Mesendoderm (in vitro differentiated cells): ENCODE measurements at regions not wholly inside any gene's neighbourhood (a gene's known extent, or its start where the extent isn't known, plus 50 kb on each side); places are given as distances from the start of the nearest gene placed in this dataset.

Experiments used
- DNase-seq: peaks from one replicate; pipeline ENCODE4 v3.0.0; 2013
- H2AK5ac ChIP-seq: 2 replicates; pipeline ENCODE4 v1.6.1; 2013; ENCODE audit warnings: low read length, inconsistent platforms
- H2BK120ac ChIP-seq: 2 replicates; pipeline ENCODE4 v1.6.1; 2013; ENCODE audit warnings: low read depth, mild to moderate bottlenecking, low read length, moderate library complexity, mixed read lengths
- H2BK15ac ChIP-seq: replicated peaks from 2 replicates; pipeline ENCODE4 v1.6.1; 2013; ENCODE audit warnings: low read depth, mild to moderate bottlenecking, moderate library complexity
- H2BK5ac ChIP-seq: 2 replicates; pipeline ENCODE4 v1.6.1; 2013; ENCODE audit warnings: low read length, inconsistent platforms
- H3K18ac ChIP-seq: 2 replicates; pipeline ENCODE4 v1.6.1; 2013; ENCODE audit warnings: mild to moderate bottlenecking, low read length, mixed read lengths
- H3K23ac ChIP-seq: one replicate; pipeline ENCODE4 v1.6.1; 2013; ENCODE audit warnings: low read length
- H3K27ac ChIP-seq: 2 replicates; pipeline ENCODE4 v1.5.1; 2013; ENCODE audit warnings: low read depth, mild to moderate bottlenecking, inconsistent platforms, low read length, moderate library complexity
- H3K27me3 ChIP-seq: 2 replicates; pipeline ENCODE4 v1.6.1; 2013; ENCODE audit warnings: low read length, control low read depth, mild to moderate bottlenecking, inconsistent platforms; ENCODE audit not compliant: insufficient read depth, poor library complexity
- H3K36me3 ChIP-seq: 2 replicates; pipeline ENCODE4 v1.6.1; 2013; ENCODE audit warnings: low read length, inconsistent platforms; ENCODE audit not compliant: control insufficient read depth, insufficient read depth
- H3K4ac ChIP-seq: one replicate; pipeline ENCODE4 v1.6.1; 2013; ENCODE audit warnings: low read depth, mild to moderate bottlenecking, low read length, moderate library complexity
- H3K4me1 ChIP-seq: 2 replicates; pipeline ENCODE4 v1.6.1; 2013; ENCODE audit warnings: low read depth, low read length, inconsistent platforms; ENCODE audit not compliant: control insufficient read depth
- H3K4me2 ChIP-seq: 2 replicates; pipeline ENCODE4 v1.6.1; 2013; ENCODE audit warnings: low read length
- H3K4me3 ChIP-seq: 2 replicates; pipeline ENCODE4 v1.5.1; 2013; ENCODE audit warnings: mild to moderate bottlenecking, low read length
- H3K56ac ChIP-seq: one replicate; pipeline ENCODE4 v1.6.1; 2013; ENCODE audit warnings: low read length
- H3K79me1 ChIP-seq: 2 replicates; pipeline ENCODE4 v1.6.1; 2013; ENCODE audit warnings: low read length, inconsistent platforms
- H3K79me2 ChIP-seq: 2 replicates; pipeline ENCODE4 v1.6.1; 2013; ENCODE audit warnings: mild to moderate bottlenecking, low read length; ENCODE audit not compliant: control insufficient read depth, insufficient read depth
- H3K9ac ChIP-seq: 2 replicates; pipeline ENCODE4 v1.6.1; 2013; ENCODE audit warnings: low read length, inconsistent platforms
- H4K5ac ChIP-seq: one replicate; pipeline ENCODE4 v1.6.1; 2013; ENCODE audit warnings: low read length
- H4K8ac ChIP-seq: one replicate; pipeline ENCODE4 v1.6.1; 2013; ENCODE audit warnings: low read depth, mild to moderate bottlenecking, control low read depth, low read length, moderate library complexity
- WGBS: extraction: QIAGEN DNeasy Blood & Tissue Kit; methylation state at CpG from one replicate; pipeline ENCODE4 v1.1.7; 2013; ENCODE audit warnings: low lambda C conversion rate, missing lambda C conversion rate; ENCODE audit not compliant: insufficient coverage; ENCODE audit errors: extremely low coverage; 5-methylcytosine and 5-hydroxymethylcytosine counted together

GRCh38 chr15:70519616-70520015 lies 243.7 kb downstream of the UACA start:
- no peaks in the 10 kb centered on the region for H3K36me3 ChIP-seq

GRCh38 chr15:70519004-70519365 lies 244.4 kb downstream of the UACA start:
- H3K27me3 ChIP-seq = no peaks in the 10 kb centered on the region
- no peaks in the 10 kb centered on the region for H3K79me2 ChIP-seq
- no peaks in the 10 kb centered on the region for H3K4me1 ChIP-seq
- DNase-seq = no peak
- no peak overlapping the region for H3K4me3 ChIP-seq
- H2BK120ac ChIP-seq = no peak overlapping the region
- no peak overlapping the region for H2AK5ac ChIP-seq
- no peak overlapping the region for H2BK15ac ChIP-seq
- H3K23ac ChIP-seq = no peak overlapping the region
- H3K36me3 ChIP-seq = no peaks in the 10 kb centered on the region
- no peak overlapping the region for H3K56ac ChIP-seq
- no peak overlapping the region for H2BK5ac ChIP-seq
- no CpG with 5 or more reads among the region's 6 CpGs for WGBS
- no peaks in the 10 kb centered on the region for H3K79me1 ChIP-seq
- no peak overlapping the region for H3K4me2 ChIP-seq
- H3K9ac ChIP-seq = no peak overlapping the region
- H3K18ac ChIP-seq = no peak overlapping the region
- no peak overlapping the region for H4K5ac ChIP-seq
- H3K27ac ChIP-seq = no peak overlapping the region
- no peak overlapping the region for H4K8ac ChIP-seq
- no peak overlapping the region for H3K4ac ChIP-seq

More at GRCh38 chr15:70519616-70520015, 243.7 kb downstream of the UACA start:
- no CpG with 5 or more reads among the region's 3 CpGs for WGBS
- Histone ChIP-seq H3K4ac (no peak overlapping the region), H3K23ac (no peak overlapping the region), H3K4me1 (no peaks in the 10 kb centered on the region), H3K4me2 (no peak overlapping the region), H4K5ac (no peak overlapping the region), H3K56ac (no peak overlapping the region), H3K79me1 (no peaks in the 10 kb centered on the region), H3K18ac (no peak overlapping the region), H2AK5ac (no peak overlapping the region), H2BK120ac (no peak overlapping the region), H2BK15ac (no peak overlapping the region), H2BK5ac (no peak overlapping the region), H3K4me3 (no peak overlapping the region), H3K27ac (no peak overlapping the region), H3K9ac (no peak overlapping the region), H3K27me3 (no peaks in the 10 kb centered on the region), H3K79me2 (no peaks in the 10 kb centered on the region), H4K8ac (no peak overlapping the region)
- DNase-seq = no peak

- H3K56ac ChIP-seq = no peak overlapping the region
- no peaks in the 10 kb centered on the region for H3K4me1 ChIP-seq
- H3K9ac ChIP-seq = no peak overlapping the region
- no peak overlapping the region for H3K18ac ChIP-seq
- no peak overlapping the region for H2BK15ac ChIP-seq
- H3K23ac ChIP-seq = no peak overlapping the region
- H3K79me2 ChIP-seq = no peaks in the 10 kb centered on the region
- no peak overlapping the region for H3K4ac ChIP-seq
- no peaks in the 10 kb centered on the region for H3K79me1 ChIP-seq
- no peak overlapping the region for H2BK5ac ChIP-seq
- H4K5ac ChIP-seq = no peak overlapping the region
- no peak overlapping the region for H2BK120ac ChIP-seq
- no peak overlapping the region for H3K27ac ChIP-seq
- H3K27me3 ChIP-seq = no peaks in the 10 kb centered on the region
- DNase-seq = no peak
- H4K8ac ChIP-seq = no peak overlapping the region
- H3K4me3 ChIP-seq = no peak overlapping the region
- H3K36me3 ChIP-seq = no peaks in the 10 kb centered on the region
- WGBS = no CpG with 5 or more reads among the region's 11 CpGs
- H3K4me2 ChIP-seq = no peak overlapping the region
- H2AK5ac ChIP-seq = no peak overlapping the region
These were observed 245.0 kb downstream of the UACA start for GRCh38 chr15:70518201-70519003.

GRCh38 chr15:70517194-70517590 lies 246.2 kb downstream of the UACA start:
- no peak overlapping the region for H4K5ac ChIP-seq
- no peak overlapping the region for H2BK120ac ChIP-seq
- H3K79me1 ChIP-seq = no peaks in the 10 kb centered on the region
- H2AK5ac ChIP-seq = no peak overlapping the region
- DNase-seq = no peak
- H2BK15ac ChIP-seq = no peak overlapping the region
- no peaks in the 10 kb centered on the region for H3K36me3 ChIP-seq
- H3K18ac ChIP-seq = no peak overlapping the region
- no CpG with 5 or more reads among the region's 10 CpGs for WGBS
- no peak overlapping the region for H4K8ac ChIP-seq
- no peaks in the 10 kb centered on the region for H3K4me1 ChIP-seq
- H2BK5ac ChIP-seq = no peak overlapping the region
- H3K9ac ChIP-seq = no peak overlapping the region
- H3K27me3 ChIP-seq = no peaks in the 10 kb centered on the region
- H3K23ac ChIP-seq = no peak overlapping the region
- H3K56ac ChIP-seq = no peak overlapping the region
- no peak overlapping the region for H3K4ac ChIP-seq
- H3K4me3 ChIP-seq = no peak overlapping the region
- H3K4me2 ChIP-seq = no peak overlapping the region
- no peak overlapping the region for H3K27ac ChIP-seq
- no peaks in the 10 kb centered on the region for H3K79me2 ChIP-seq

- Histone ChIP-seq H3K4me3 (no peak overlapping the region), H3K36me3 (no peaks in the 10 kb centered on the region), H3K56ac (no peak overlapping the region), H2BK120ac (no peak overlapping the region), H2BK15ac (no peak overlapping the region), H4K8ac (no peak overlapping the region), H3K9ac (no peak overlapping the region), H3K27me3 (no peaks in the 10 kb centered on the region), H2BK5ac (no peak overlapping the region), H3K79me2 (no peaks in the 10 kb centered on the region), H3K4me2 (no peak overlapping the region), H2AK5ac (no peak overlapping the region), H3K18ac (no peak overlapping the region), H3K4me1 (no peaks in the 10 kb centered on the region), H3K27ac (no peak overlapping the region), H3K23ac (no peak overlapping the region), H4K5ac (no peak overlapping the region), H3K79me1 (no peaks in the 10 kb centered on the region), H3K4ac (no peak overlapping the region)
- WGBS = no CpG with 5 or more reads among the region's 6 CpGs
- DNase-seq = no peak
These were observed 246.8 kb downstream of the UACA start for GRCh38 chr15:70516408-70517193.
